GM21367 (cell line): ENCODE measurements at regions not wholly inside any gene's neighbourhood (a gene's known extent, or its start where the extent isn't known, plus 50 kb on each side); places are given as distances from the start of the nearest gene placed in this dataset.
"Not testable (repeated sequence)": the region's sequence is repeated elsewhere in the genome, so short reads cannot be mapped to it uniquely, and the experiment has no call there.

ENCODE experiments used
- ATAC-seq: cut with Tn5 transposase; IDR thresholded peaks from one replicate; pipeline ENCODE4 v1.9.1; 2021; ENCODE audit not compliant: unreplicated experiment

DNA sequence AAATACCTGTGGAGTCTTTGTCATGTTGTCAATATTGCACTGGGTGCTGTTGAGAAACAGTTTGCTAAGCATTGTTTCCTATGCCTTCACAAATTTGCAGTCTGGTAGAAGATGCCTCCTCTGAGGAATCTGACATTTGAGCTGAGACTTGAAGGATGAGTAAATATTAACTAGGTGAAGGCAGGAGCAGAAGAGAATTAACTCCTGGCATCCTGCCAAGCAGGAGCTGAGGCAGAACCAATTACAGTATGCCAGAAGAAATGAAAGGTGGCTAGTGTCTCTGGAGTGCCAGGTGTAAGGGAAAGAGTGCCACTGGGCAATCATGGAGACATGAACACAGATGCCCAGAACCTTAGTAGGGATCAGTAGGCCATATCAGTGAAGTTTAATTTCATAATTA, 1778.2 kb upstream of the PCDH10 start:
- ATAC-seq, result no peak

DNA sequence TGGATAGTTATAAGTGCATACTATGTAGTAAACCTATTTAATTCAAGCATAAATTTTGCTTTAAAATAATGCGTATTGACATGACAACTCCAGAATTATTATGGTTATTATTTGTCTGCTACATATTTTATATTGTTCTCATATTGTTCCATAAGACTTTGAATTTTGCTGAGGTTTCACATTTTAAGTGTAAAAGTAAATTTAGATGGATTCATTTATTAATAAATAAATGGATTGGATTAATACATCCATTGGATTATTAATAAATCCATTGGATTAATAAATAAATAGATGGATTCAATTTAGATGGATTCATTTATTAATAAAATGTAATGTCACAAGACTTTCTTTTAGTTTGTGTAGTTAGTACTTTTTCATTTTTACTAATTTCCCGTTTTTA, 1768.0 kb upstream of the PCDH10 start:
- ATAC-seq, result no peak

DNA sequence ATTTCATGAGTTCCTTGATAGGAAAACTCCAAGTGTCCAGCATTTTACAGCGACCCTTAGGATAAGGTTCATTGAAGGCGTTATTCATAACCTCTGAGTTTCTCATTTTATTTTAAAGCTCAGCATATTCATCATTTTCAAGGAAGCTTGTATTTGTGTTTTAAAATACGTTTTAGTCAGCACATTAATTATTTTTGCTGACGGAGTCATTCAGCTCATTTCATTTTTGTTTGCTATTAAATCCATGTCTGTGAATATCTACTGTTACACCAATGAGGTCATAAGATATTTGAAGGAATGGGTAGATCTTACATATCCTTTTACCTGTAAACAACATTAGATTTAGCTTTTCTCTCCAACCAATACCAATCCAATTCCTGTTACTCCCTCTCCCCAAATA, 1766.3 kb upstream of the PCDH10 start:
- ATAC-seq, result no peak

DNA sequence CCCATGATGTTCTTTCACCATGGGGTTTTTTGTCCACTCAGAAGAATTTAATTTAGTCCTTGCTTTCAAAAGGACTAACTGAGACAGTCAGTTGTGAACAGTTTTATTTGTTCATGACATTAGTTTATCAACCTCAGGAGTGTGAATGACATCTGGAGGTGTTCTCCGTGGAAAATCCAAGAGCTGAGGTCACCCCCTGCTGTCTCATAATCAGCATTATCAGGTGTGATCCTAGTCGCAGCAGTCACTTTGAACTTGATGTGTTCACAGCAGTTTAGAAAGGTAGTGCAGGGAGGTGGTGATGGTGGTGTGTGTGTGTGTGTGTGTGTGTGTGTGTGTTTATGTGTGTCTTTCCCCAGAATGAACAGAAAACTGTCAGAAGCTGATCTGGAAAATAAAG, 1760.8 kb upstream of the PCDH10 start:
- ATAC-seq, result no peak

DNA sequence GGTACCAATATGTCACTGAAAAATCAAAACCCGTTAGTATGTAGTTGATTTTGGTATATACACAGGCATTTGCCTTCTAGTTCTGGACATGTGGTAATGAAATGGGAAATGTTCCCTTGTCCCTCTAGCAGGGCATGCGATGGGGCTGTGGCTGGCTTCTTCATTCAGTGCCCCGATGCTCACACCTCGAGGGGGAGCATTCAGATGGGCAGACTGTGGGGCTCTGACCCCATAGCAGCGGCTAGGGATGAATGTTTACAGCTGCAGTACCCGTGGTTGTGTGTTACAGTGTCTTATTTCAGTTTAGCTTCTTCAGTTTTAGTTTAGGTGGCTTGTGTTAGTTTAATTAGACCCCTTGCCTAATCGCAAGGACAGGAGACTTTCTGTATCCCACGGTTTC, 1741.0 kb upstream of the PCDH10 start:
- ATAC-seq, result no peak

DNA sequence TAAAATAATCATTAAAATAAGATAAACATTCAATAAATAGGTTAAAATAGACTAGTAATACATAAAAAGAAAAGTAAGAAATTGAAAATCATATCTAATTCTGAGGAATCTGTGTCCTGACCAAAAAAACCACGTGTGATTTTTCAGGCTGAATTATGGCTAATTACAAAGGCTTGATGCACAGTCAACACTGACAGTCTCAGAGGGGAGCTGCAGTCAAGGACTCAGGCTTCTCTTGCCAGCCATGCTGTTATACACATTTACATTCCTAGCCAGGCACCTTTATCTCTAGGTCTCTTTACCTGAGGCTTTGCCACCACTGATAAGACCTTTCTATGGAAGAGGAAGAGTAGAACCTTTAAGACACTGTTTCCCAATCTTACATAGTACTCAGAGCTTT, 1737.7 kb upstream of the PCDH10 start:
- ATAC-seq, result no peak

DNA sequence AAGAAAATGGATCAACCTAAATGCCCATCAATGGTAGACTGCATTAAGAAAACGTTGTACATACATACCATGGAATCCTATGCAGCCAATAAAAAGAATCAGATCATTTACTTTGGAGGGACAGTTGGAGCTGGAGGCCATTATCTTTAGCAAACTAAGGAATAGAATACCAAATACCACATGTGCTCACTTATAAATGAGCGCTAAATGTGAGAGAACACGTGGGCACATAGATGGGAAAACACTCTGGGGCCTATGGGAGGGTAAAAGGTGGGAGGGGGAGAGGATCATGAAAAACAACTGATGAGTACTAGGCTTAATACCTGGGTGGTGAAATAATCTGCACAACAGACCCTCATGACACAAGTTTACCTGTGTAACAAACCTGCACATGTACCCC, 1729.9 kb upstream of the PCDH10 start:
- no peak for ATAC-seq

DNA sequence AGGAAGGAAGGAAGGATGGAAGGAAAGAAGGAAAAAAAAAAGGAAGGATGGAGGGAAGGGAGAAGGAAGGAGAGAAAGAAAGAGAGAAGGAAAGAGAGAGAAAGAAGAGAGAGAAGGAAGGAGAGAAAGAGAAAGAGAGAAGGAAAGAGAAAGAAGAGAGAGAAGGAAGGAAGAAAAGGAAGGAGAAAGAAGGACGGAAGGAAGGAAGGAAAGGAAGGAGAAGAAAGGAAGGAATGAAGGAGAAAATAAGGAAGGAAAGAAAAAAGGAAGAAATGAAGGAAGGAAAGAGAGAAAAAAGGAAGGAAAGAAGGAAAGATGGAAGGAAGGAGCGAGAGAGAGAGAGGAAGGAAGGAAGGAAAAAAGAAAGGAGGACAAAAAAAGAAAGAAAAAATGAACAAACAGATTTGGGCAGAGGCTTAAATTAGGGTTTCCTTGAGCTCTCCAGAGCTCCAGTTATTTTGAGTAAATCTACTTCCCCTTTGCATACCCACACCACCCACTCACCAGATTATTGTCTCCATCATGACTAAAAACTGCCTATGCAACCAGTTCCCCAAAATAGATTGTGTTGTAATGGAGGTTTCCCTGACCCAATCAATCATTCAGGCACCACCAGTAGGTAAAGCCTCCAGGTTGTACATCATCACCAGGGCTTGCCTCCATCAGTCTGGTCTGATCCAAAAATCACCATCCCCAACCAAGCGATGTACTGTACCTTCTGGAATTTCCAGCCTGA, 1722.9 kb upstream of the PCDH10 start:
- no peak for ATAC-seq

DNA sequence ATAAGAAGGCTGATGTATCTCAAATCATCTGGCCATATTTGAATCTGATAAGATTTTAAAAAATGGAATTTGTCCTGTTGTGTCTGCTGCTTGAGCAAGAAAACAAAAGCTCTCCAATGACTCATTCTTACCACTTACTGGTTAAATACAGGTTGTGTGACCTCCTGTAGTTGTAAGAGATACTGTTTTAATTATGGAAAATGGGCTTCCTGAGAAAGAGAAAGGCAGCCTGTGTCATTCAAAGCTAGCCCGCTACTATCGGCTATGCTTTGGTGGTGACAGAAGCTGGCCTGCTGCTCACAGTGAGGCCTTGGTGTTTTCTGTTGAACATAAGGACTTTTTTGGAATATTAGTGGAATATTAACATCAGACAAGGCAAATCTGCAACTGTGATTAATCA, 1722.1 kb upstream of the PCDH10 start:
- no peak for ATAC-seq

DNA sequence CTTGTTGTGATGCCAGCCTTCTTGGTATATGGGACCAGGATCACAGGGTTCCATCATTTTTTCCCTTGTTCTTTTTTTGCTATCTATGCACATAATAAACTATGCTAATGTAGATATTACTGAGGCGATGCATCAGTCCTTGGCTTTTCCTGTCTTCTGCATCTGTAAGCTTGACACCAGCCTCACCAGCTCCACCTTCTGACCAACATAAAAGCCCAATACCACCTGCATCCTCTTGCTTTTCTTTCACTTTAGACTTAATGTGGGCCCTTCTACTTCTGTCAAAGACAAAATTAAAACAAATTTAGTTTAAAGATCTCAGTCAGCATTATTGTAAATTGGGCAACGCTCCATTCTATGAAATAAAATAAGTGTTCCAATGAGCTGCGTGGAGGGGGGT, 1718.8 kb upstream of the PCDH10 start:
- ATAC-seq, result no peak

DNA sequence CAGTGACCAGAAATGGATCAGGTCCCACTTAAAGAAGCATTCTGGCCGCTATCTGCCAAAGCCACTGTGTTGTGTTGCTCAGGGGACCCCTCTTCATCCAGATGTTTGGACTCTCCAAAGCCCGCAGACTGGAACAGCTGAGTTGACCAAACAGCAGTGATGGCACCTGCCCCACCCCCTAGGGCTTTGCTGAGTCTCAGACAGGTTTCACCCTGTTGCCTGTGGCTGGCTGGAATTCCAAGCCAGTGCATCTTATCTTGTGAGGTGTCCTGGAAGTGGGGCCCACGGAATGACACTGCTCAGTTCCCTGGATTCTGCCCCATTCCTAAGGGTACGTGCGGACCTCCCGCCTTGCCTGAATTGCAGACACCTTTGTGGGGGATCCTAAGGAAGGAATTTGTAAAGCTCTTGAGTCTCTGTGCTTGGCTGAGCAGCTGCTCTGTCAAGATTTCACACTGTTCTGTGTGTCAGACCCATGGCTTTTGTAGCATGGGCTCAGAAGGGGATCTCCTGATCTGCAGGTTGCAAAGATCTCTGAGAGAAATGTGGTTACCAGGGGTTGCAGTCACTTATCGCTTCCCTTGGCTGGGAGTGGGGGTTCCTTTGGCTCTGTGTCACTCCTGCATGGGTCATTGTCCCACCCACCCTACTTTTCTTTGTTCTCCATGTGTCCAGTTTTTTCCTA, 1707.9 kb upstream of the PCDH10 start:
- no peak for ATAC-seq

DNA sequence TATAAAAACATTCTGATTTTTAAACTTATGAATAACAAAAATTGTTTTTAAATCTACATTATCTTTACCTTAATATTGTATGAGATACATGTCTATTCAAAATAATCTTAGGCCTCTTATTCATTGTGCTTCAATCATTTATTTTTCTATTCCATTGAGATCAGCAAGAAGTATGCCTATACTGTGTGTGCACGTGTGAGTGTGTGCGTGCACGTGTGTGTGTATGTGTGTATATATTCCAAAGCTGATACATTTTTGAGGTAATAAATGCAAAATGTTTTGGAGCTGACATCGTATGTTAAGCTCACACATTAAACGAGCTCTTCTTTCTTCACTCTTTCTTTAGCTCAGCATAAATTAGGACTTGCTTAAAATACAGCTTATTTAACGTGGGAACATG, 1701.2 kb upstream of the PCDH10 start:
- ATAC-seq, result no peak

DNA sequence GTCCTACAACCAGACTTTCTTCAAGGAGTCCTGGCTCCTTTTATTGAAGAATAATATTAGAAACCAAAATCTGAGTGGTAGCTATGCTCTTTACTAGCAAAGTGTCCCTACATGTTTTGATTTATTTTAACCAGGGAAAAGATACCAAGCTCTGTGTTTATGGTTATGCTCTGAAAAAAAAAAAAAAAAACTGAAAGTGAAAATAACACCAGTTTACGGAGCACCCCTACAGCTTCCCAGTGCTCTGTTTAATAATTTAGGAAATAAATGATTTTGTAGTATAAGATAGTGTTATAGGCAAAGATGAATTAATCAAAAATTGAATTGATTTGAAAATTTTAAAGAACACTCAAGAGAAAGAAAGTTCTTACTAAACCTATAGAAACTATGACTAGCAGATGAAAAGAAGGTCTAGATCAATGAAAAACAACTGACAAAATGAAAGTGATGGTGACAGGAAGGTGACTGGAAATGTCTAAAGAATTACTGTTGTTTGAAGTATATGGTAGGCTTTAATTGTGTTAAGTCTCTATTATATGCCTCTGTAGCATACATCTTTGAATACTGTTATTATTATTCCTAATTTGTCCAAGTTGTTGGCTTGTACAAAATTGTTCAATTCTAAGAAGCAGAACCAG, 1698.4 kb upstream of the PCDH10 start:
- no peak for ATAC-seq

DNA sequence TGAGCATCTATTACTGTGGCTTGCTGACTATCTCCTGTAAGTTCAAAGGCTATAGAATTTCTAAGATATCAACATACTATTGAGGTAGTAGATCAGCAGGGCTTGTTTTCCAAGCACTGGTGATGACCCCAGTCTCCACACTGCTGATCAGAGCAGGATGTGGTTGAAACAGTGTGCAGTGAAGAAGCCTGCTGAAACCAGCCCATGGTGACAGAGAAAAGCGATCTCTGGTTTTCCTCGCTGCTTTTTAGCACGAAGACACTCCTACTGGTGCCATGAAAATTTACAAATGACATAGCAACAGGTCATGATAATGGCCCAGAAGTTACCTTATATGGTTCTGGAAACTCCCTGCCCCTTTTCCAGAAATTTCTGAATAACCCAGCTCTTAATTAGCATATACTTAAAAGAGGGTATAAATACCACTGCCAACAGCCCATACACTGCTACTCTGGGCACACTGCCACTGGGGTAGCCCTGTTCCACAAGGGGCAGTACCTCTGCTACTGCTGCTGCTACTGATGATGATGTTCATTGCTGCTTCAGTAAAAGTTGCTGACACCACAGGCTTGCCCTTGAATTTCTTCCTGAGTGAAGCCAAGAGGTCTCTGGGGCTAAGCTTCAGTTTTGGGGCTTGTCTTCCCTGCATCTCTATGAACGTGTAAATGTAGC, 1689.5 kb upstream of the PCDH10 start:
- ATAC-seq, result no peak

DNA sequence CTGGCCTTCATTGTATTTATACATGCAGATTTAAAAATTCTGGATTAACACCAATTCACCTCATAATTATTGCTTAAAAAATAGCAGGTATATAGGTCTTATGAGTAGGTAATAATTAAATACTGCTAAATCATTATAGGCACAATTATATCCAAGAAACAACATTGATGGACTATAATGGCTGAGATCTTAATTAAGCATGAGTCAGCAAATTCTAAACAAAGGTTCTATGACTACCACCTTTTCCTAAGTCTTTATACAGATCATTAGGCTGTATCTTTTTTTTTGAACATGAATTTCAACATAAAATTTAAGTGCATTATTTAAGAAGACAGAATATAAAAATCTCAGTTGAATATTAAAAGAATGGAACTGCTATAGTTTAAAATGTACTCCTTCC, 1678.7 kb upstream of the PCDH10 start:
- no peak for ATAC-seq

DNA sequence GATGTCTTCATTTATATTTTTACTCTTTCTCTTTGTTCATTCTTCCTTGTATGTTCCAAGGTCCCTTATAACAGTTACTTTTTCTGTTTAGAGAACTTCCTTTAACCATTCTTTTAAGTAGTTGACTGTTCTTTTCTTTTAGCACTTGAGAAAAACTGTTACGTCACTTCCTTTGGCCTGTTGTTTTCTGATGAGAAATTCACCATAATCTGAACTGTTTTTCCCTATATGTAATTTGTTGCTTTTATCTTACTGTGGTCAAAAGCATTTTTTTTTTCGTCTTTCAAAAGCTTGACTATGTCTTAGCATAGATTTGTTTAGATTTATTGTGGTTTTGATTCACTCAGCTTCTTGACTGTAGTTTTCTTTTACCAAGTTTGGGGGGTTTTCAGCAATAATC, 1660.3 kb upstream of the PCDH10 start:
- no peak for ATAC-seq

DNA sequence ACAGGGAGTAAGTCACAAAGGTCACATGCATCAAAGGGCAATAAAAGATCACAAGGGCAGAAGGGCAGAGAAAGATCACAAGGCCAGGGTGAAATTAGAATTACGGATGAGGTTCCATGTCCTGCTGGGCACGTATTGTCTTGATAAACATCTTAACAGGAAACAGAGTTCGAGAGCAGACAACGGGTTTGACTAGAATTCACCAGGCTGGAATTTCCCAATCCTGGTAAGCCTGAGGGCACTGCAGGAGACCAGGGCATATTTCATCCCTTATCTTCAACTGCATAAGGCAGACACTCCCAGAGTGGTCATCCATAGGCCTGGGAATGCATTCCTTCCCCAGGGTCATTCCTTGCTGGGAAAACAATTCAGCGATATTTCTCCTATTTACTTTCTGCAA, 1652.9 kb upstream of the PCDH10 start:
- not testable (repeated sequence) for ATAC-seq

DNA sequence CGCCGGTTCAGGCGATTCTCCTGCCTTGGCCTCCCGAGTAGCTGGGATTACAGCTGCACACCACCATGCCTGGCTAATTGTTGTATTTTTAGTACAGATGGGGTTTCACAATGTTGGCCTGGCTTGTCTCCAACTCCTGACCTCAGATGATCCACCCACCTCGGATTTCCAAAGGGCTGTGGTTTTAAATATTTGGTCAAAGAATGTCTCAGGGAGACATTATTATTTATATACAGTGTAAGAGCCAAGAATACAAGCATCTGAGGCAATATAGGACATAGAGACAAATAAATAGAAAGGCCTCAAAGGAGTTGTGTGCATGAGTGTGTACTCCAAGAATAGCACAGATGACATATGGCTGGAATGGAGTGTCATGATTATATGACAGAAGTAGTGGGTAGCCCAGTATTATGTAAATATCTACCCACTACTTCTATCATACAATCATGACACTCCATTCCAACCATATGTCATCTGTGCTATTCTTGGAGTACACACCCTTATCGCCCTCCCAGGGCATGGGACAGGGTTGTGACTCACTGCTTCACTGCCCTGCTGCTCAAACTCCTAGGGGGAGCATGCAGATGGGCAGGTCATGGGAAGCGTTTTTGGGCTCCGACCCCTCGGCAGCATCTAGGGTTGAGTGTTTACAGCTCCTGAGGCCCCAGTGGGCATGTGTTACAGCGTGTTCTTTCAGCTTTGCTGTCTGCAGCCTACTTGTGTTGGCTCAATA, 1649.8 kb upstream of the PCDH10 start:
- no peak for ATAC-seq

DNA sequence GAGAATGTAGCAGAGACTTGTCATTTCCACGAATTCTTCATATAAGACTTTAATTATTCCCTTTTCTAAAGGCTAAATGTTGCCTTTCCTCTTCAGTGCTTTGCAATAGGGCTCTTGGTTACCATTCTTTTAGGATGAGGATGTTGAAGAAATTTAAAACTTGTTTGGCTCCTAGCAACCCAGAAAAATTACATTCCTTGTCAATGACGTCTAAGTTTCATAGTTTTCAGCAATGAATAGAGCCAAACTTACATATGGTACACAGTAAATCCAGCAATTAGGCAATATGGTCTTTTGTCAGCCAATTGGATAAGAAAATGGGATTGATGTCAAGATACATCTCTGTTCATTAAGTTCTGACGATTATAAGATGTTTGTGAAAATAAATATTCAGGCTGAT, 1639.6 kb upstream of the PCDH10 start:
- ATAC-seq, result no peak

DNA sequence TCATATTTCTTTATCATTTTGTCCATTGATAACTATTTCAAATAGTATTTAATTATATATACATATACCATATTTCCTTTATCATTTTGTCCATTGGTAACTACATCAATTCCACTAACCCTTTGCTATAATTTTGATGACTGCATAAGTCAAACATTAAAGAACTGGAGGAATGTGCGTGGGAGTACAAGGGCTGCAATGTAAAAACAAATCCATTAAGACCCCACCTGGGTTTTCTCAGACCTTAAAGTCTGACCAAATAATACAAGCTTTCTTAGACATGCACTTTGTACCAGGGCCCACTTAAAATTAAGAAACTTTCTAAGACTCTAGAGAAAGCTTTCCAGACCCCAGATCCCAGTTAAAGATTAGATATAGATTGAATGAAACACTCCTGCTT, 1622.4 kb upstream of the PCDH10 start:
- no peak for ATAC-seq

DNA sequence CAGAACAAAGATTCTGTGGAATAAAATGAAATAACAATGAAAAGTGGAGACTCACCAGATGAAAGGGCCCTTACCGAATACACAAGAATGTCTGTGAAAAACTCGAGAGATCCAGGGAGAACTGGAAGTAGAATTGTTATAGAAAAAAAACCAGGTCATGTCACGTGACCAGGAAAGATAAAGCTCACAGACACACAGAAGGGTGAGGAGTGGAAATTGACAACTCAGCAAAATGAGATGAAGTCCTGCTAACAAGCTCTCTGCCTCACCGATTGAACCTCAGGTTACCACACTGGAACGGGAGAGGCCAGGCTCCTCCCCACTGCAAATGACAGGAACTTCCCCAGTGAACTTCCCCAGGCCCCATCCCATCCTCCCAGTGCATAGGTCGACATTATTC, 1618.0 kb upstream of the PCDH10 start:
- ATAC-seq, result no peak
